ENCODE measurements at regions not wholly inside any gene's neighbourhood (a gene's known extent, or its start where the extent isn't known, plus 50 kb on each side); places are given as distances from the start of the nearest gene placed in this dataset.

GRCh38 chr21:24850121-24850520, 757.2 kb downstream of the MRPL39 start:
- Histone ChIP-seq H3K27me3 (ENCODE audit: insufficient read depth in 3 of 3, low read length in 2 of 3) (no peaks in the 10 kb centered on the region), H3K9me3 (no peaks in the 10 kb centered on the region), H3K4me1 (no peaks in the 10 kb centered on the region), H3K27ac (no peak overlapping the region), H3K36me3 (ENCODE audit: insufficient read depth in 1 of 2, low read depth in 1 of 2) (no peaks in the 10 kb centered on the region), H3K4me3 (no peak overlapping the region)
- DNase-seq (no peak), ATAC-seq (no peak)
- no peak for TF ChIP-seq CTCF (IDR thresholded peaks at IDR 0.05)
- 88 to 92% (median 88%) methylated on average over 1 of the region's 1 CpG for WGBS, 3 donors
- intact Hi-C loops (cut with DNase I) = no loop called here

GRCh38 chr21:24844671-24845070, 762.6 kb downstream of the MRPL39 start:
- Histone ChIP-seq H3K4me1 (no peaks in the 10 kb centered on the region), H3K27ac (no peak overlapping the region), H3K27me3 (ENCODE audit: insufficient read depth in 3 of 3, low read length in 2 of 3) (no peaks in the 10 kb centered on the region), H3K36me3 (ENCODE audit: insufficient read depth in 1 of 2, low read depth in 1 of 2) (no peaks in the 10 kb centered on the region), H3K9me3 (no peaks in the 10 kb centered on the region), H3K4me3 (no peak overlapping the region)
- 22 to 35% (median 25%) methylated on average over 5 of the region's 5 CpGs for WGBS, 3 donors
- ATAC-seq = no peak
- DNase-seq = no peak
- no peak for TF ChIP-seq CTCF (IDR thresholded peaks at IDR 0.05)
- intact Hi-C loops (cut with DNase I) = no loop called here

DNA sequence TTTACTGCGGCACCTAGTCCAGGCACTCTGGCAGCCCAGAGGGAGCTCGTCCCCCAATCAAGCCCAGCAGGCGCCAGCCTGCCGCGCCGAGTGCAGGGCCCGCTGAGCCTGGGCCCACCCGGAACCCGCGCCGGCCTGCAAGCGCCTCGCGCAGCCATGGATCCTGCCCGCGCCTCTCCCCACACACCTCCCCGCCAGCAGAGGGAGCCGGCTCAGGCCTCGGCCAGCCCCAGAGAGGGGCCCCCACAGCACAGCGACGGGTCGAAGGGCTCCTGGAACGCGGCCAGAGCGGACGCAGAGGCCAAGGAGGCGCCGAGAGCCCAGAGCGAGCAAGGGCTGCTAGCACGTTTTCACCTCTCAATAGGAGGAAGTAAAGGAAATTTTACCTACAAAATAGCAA, 767.0 kb downstream of the MRPL39 start:
- H3K27me3 ChIP-seq (ENCODE audit: insufficient read depth in 3 of 3, low read length in 2 of 3) = no peaks in the 10 kb centered on the region
- ATAC-seq (no peak), DNase-seq (no peak)
- intact Hi-C loops (cut with DNase I) = no loop called here
- no peak overlapping the region for H3K27ac ChIP-seq
- no peak overlapping the region for H3K4me3 ChIP-seq
- no peaks in the 10 kb centered on the region for H3K36me3 ChIP-seq (ENCODE audit: insufficient read depth in 1 of 2, low read depth in 1 of 2)
- H3K4me1 ChIP-seq = no peaks in the 10 kb centered on the region
- TF ChIP-seq CTCF (IDR thresholded peaks at IDR 0.05) = no peak
- 91 to 94% (median 92%) methylated on average over 29 to 30 of the region's 30 CpGs for WGBS, 3 donors
- H3K9me3 ChIP-seq = no peaks in the 10 kb centered on the region

- DNase-seq (no peak), ATAC-seq (no peak)
- Histone ChIP-seq H3K4me1 (no peaks in the 10 kb centered on the region), H3K27ac (no peak overlapping the region), H3K36me3 (ENCODE audit: insufficient read depth in 1 of 2, low read depth in 1 of 2) (no peaks in the 10 kb centered on the region), H3K9me3 (no peaks in the 10 kb centered on the region), H3K4me3 (no peak overlapping the region), H3K27me3 (ENCODE audit: insufficient read depth in 3 of 3, low read length in 2 of 3) (no peaks in the 10 kb centered on the region)
- no peak for TF ChIP-seq CTCF (IDR thresholded peaks at IDR 0.05)
- intact Hi-C loops (cut with DNase I) = no loop called here
- WGBS, 3 donors = 64 to 73% (median 65%) methylated on average over 1 of the region's 1 CpG
Observed at GRCh38 chr21:24832961-24833360, 774.3 kb downstream of the MRPL39 start.

DNA sequence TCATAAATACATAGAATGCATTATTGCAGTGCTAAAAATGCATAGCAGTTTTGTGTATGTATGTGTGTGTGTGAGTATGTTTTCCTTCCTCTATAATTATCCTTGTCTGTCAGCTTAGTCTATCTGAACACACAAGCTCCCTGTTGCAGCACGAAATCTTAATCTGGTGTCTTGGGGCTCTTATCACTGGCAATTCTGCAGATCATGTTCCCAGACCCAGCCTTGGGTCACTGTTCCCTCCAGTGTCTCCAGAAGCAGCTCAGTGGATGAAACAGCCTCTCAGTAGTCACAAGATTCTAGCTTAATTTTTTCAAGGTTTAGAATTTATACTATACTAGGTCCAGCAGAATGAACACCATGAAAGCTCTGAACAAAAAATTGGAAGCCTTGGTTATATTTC, 777.9 kb downstream of the MRPL39 start:
- no peaks in the 10 kb centered on the region for H3K27me3 ChIP-seq (ENCODE audit: insufficient read depth in 3 of 3, low read length in 2 of 3)
- WGBS, 3 donors = 13 to 36% (median 26%) methylated on average over 1 of the region's 1 CpG
- H3K4me1 ChIP-seq = no peaks in the 10 kb centered on the region
- TF ChIP-seq CTCF (IDR thresholded peaks at IDR 0.05) = no peak
- DNase-seq (no peak), ATAC-seq (no peak)
- no peak overlapping the region for H3K4me3 ChIP-seq
- H3K36me3 ChIP-seq (ENCODE audit: insufficient read depth in 1 of 2, low read depth in 1 of 2) = no peaks in the 10 kb centered on the region
- intact Hi-C loops (cut with DNase I) = no loop called here
- no peaks in the 10 kb centered on the region for H3K9me3 ChIP-seq
- no peak overlapping the region for H3K27ac ChIP-seq

All from psoas muscle (tissue), 7 donors.